K562 (cell line): ENCODE measurements at regions not wholly inside any gene's neighbourhood (a gene's known extent, or its start where the extent isn't known, plus 50 kb on each side); places are given as distances from the start of the nearest gene placed in this dataset.
"Not testable (repeated sequence)": the region's sequence is repeated elsewhere in the genome, so short reads cannot be mapped to it uniquely, and the experiment has no call there.

Experiments used
- CEBPB ChIP-seq: fragments of 450-650 bp; IDR thresholded peaks from 2 replicates; pipeline ENCODE4 v1.6.1; 2016; ENCODE audit warnings: missing genetic modification characterization, missing compliant biosample characterization
- PRDM10 ChIP-seq: fragments of 450-650 bp; IDR thresholded peaks from 2 replicates; pipeline ENCODE4 v1.6.1; 2018; ENCODE audit not compliant: partially characterized antibody
- RUNX1 ChIP-seq: sonication (generic); IDR thresholded peaks from 2 replicates; pipeline ENCODE4 v1.6.1; 2016; ENCODE audit warnings: antibody characterized with exemption, low read depth
- TARDBP ChIP-seq: fragments of 450-650 bp; IDR thresholded peaks from 2 replicates; pipeline ENCODE4 v1.6.1; 2016
- ZNF384 ChIP-seq: IDR thresholded peaks from 2 replicates; pipeline ENCODE4 v1.6.1; 2012; ENCODE audit warnings: low read depth, low read length, improper control_type of control experiment
- ZNF75A ChIP-seq: fragments of 450-650 bp; formaldehyde crosslinking; IDR thresholded peaks from 2 replicates; pipeline ENCODE4 v1.4.0; 2020; ENCODE audit warnings: mild to moderate bottlenecking
- TF ChIP-seq, protein P1 (sequence below), 3 experiments: IDR thresholded peaks in 2 of 3; conservative IDR thresholded peaks in 1 of 3; 2 replicates each; pipeline ENCODE4 v1.5.1; 2011 to 2012; ENCODE audit warnings: low read length in 3 of 3, mild to moderate bottlenecking in 3 of 3, control low read depth in 2 of 3, improper control_type of control experiment in 1 of 3, inconsistent platforms in 1 of 3, low read depth in 1 of 3, mixed read lengths in 1 of 3, moderate library complexity in 1 of 3; ENCODE audit not compliant: insufficient read depth in 2 of 3
- TF ChIP-seq, protein P2 (sequence below), 2 experiments: fragments of 450-650 bp; conservative IDR thresholded peaks; 2 replicates each; pipeline ENCODE4 v1.6.1; 2017; ENCODE audit warnings: mild to moderate bottlenecking in 2 of 2, moderate library complexity in 2 of 2

GRCh38 chr1:187615853-187616735 lies 787.3 kb downstream of the PLA2G4A start:
- TF ChIP-seq CEBPB (tag); RUNX1; ZNF384; PRDM10; TARDBP; ZNF75A (CRISPR knock-in tag): not testable (repeated sequence)
- TF ChIP-seq, protein P1, sequence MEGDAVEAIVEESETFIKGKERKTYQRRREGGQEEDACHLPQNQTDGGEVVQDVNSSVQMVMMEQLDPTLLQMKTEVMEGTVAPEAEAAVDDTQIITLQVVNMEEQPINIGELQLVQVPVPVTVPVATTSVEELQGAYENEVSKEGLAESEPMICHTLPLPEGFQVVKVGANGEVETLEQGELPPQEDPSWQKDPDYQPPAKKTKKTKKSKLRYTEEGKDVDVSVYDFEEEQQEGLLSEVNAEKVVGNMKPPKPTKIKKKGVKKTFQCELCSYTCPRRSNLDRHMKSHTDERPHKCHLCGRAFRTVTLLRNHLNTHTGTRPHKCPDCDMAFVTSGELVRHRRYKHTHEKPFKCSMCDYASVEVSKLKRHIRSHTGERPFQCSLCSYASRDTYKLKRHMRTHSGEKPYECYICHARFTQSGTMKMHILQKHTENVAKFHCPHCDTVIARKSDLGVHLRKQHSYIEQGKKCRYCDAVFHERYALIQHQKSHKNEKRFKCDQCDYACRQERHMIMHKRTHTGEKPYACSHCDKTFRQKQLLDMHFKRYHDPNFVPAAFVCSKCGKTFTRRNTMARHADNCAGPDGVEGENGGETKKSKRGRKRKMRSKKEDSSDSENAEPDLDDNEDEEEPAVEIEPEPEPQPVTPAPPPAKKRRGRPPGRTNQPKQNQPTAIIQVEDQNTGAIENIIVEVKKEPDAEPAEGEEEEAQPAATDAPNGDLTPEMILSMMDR (IDR thresholded peaks at IDR 0.05 in 2 of 3, conservative IDR thresholded peaks at IDR 0.05 in 1 of 3; ENCODE audit: insufficient read depth in 2 of 3, low read depth in 1 of 3, low read length in 3 of 3): not testable (repeated sequence)
- TF ChIP-seq, protein P2, sequence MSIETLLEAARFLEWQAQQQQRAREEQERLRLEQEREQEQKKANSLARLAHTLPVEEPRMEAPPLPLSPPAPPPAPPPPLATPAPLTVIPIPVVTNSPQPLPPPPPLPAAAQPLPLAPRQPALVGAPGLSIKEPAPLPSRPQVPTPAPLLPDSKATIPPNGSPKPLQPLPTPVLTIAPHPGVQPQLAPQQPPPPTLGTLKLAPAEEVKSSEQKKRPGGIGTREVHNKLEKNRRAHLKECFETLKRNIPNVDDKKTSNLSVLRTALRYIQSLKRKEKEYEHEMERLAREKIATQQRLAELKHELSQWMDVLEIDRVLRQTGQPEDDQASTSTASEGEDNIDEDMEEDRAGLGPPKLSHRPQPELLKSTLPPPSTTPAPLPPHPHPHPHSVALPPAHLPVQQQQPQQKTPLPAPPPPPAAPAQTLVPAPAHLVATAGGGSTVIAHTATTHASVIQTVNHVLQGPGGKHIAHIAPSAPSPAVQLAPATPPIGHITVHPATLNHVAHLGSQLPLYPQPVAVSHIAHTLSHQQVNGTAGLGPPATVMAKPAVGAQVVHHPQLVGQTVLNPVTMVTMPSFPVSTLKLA (conservative IDR thresholded peaks at IDR 0.05): not testable (repeated sequence)
